EL (cell line): ENCODE measurements at regions not wholly inside any gene's neighbourhood (a gene's known extent, or its start where the extent isn't known, plus 50 kb on each side); places are given as distances from the start of the nearest gene placed in this dataset.

Source experiments
- DNase-seq: peaks from one replicate; pipeline ENCODE4 v3.0.0-alpha.2; 2016

DNA sequence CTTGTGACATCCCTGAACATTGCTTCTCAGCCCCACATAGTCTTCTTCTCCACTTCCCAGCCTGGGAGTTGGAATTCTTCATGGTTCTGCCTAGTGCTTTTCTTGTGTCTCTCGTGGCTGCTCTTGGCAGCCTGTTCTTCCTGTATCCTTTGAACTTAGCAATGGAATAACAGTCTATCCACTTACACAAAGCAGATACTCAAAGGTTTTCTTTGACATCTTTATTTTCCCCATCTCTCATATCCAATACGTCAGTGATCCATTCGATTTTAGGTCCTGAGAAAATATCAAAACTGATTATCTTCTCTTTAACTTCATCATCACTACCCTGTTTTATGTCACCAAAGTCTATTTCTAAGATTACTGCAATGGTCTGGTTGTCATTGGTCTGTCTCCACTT, 1091.2 kb upstream of the PIK3C3 start:
- no peak for DNase-seq

DNA sequence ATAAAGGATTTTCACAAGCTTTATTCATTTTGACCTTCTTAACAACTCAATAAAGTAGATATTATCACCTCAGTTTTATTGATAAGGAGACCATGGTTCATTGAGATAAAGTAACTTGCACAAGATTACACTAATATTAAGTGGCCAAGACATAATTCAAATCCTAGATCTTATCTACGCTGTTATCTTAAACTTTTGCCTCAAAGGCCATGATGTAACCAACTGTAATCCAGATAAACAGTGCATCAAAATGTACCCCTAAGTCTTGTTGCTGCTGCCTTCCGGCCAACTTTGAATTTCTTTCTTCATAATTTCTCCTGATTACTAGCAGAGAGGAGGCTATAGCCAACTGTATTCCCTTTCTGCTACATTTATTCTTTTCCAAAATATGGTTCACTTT, 1094.8 kb upstream of the PIK3C3 start:
- DNase-seq = no peak

DNA sequence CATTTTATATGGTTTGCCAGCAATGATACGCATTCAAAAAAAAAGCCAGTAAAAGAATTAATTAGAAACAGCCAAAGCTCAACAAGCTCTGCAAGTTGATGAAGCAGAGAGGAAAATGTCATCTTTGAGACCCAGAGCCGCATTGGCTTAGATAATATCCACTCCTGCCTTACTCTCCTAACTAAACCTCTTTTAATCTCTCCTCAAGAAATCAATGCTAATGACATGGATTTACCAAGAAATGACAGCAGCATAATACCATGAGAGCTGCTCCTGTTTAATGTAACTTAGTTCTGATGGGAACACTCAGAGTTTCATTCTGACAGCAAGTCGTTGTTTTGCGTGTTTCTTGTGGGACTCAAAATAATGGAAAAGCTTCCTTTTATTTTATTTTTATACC, 1099.4 kb upstream of the PIK3C3 start:
- no peak for DNase-seq

DNA sequence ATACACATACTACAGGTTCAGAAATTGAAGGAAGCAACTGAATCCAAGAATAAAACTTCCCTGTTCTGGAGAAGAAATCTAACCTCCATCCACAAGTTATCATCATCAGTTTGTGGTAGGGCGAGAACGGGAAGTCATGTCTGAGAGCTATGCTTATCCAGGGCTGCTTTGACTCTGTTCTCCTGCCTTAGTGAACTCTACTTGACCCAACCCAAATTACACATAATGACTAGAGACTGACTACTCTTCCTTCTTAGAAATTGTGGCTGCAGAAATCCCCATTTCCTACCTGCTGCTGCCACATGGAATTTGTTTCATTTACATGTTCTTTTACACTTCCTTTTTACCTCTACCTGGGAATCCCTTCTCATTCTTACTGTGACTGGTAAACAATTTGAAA, 1102.6 kb upstream of the PIK3C3 start:
- DNase-seq = no peak

DNA sequence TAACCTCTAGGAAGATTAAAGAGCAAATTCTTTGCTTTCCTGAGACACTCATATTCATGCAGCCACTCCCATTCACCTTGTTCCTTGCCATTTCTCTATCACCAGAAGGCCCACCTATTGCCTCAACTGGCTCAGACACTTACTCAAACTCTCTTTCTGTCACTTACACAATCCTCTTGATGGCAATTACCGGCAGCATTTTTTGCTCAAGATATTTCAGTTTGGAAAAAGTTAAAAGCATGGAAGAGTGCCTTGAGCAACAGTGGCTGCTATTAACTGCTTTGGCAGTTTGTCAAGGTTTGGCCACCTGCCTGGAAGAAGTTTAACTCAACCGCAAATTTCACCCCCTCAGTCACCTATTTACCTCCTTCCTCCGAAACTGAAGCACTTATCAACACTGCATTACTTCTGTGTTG, 1104.0 kb upstream of the PIK3C3 start:
- DNase-seq = no peak

DNA sequence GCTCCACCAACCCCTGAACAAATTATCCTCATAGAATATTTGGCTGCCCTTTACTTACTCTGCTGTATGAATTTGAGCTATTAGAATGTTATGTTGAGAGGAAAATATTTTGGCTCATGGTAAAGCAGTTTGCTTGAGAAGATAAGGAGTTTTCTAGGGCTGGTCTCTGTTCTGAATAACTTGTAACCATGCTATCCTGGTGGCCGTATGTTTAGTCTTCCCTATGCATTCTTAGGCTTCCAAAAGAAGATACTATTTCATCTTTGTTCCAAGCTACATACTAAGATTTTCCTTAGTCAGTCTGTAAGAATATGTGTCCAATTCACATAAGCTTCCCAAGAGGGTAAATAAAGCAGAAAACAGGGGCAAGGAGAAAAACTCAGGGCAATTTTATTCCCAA, 1105.1 kb upstream of the PIK3C3 start:
- no peak for DNase-seq

DNA sequence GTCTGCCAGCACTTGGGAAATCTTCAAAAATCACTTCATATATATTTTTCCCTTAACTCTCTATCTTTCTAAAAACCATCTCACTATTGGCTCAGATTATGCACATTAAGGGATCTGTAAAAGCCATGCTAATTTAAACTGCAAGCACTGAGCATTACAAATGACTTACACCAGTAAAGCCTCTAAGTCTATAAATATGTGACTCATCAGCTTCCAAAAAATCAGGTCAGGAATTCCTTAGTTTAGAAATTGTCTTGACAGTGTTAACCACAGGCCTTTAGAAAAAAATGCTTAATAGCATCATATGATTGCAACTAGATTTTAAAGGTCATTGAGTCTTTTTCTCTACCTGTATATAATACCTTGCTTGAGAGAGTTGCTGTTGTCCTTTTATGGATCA, 1113.6 kb upstream of the PIK3C3 start:
- DNase-seq = no peak

DNA sequence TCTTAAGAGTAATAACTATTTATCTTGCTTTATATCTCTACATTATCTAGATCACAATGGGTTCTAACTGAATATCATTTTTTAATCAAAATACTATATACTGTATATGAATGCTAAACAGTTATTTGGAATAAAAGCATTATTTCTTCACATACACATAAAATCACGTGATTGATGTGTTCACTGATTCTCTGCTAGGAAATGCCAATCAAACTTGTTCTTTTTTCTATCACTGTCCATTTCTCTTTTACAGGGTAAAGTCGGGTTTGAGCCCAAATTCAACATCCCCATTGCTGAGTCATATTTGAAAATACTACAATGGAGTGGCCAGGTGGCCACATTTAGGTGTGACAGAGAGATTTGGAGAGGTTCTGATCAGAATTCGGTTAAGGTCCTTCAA, 1114.0 kb upstream of the PIK3C3 start:
- no peak for DNase-seq

DNA sequence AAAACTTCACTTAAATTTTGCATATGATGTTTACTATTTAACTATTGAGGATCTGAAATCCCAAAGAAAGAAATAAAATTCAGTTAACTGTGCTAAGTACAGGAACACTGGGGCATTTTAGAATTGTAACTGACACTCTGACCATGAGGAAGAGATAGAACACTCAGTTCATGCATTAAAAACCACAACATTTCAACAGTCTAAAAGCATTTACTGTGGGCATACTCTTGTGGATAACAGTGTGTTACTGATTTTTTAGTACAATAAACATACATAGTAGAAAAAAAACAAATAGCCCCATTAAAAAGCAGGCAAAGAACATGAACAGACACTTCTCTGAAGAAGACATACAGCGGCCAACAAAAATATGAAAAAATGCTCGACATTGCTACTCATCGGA, 1122.7 kb upstream of the PIK3C3 start:
- DNase-seq = no peak

DNA sequence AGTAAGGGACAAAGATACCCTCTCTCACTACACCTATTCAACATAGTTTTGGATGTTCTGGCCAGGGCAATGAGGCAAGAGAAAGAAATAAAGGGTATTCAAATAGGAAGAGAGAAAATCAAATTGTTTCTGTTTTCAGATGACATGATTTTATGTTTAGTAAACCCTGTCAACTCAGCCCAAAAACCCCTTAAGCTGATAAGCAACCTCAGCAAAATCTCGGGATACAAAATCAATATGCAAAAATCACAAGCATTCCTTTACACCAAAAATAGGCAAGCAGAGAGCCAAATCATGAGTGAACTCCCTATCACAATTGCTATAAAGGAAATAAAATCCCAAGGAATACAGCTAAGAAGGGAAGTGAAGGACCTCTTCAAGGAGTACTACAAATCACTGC, 1130.7 kb upstream of the PIK3C3 start:
- DNase-seq = no peak

DNA sequence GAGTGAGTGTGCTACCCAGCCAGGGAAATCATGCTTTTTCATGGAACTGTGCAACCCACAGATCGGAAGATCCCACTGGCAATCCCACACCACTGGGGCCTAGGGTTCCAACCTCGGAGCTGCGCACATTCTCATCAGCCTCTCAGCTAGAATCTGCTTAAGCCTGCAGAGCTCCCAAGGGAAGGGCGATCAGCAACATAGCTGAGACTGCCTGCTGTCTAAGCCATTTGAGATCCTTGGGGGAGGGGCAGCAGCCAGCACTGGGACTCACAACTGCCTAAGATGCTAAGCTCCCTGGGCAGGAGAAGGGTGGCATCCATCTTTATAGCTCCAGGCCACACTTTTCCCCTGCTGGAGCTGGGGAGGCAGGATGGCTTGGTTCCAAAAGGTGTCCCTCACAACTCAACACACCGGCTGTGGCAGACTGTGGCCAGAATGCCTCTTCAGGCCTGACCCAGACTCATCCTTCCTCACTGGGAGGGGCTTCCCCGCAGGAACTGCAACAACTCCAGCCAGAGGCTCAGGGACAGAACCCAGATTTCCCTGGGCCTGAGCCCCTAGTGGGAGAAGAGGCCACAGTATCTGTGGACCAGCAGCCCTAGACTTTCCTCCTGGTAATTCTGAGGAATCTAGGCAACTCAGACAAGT, 1133.3 kb upstream of the PIK3C3 start:
- DNase-seq = no peak

DNA sequence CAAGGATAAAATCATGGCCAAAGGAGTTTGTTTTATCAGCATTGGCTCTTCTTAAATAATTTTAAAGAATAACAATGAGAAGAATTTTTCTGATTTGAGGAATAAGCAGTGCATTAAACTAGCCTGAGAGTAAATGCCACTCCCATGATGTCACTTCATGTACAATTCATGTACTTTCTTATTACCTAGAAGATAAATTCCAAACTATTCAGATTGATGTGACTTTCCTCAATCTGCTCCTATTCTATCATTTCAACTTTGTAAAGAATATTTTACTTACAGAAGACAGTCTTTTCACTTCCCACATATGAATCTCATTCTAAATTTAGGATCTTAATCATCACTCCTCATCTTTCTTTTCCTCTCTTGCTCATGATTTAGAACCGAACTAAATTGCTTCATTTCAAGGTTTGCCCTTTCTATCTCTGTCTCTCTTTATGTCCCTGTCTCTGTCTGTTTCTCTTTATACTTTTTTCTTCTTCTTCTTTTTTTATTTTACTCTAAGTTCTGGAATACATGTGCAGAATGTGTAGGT, 1142.0 kb upstream of the PIK3C3 start:
- no peak for DNase-seq

DNA sequence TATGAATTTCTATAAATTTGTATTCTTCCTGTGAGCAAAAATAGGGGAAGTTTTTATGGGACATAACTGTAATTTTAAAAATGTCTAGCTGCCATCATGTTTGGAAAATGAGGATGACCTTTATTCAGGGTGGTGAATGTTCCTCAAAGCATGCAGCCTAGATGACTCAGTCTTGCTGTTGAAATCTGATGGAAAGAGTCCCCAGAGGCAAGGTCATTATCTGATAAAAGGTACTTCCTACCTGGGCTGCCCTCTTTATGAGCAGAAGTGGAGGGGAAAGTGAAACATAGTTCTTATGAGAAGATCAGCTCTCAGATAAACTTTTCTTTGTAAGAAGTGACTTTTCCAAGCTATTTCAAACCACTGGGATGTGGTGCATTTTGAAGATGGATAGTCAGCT, 1144.7 kb upstream of the PIK3C3 start:
- DNase-seq = no peak

DNA sequence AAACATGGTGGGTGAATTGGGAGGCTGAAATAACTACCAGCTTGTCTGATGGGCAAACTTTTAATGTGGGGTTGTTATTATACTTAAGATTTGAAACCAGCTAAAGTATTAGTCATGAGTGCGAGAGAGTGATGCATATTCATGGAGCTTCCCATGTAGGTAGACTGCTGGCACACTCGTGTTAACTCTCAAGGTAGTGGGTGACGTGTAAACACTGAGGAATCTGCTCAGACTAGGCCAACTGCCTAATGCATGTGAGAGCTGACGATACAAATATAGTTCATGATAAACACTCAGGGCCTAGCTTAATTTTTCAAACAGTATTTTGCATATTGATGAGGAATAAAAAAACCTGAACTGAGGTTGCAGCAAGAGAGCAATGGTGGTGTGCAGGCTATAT, 1165.7 kb upstream of the PIK3C3 start:
- DNase-seq = no peak

DNA sequence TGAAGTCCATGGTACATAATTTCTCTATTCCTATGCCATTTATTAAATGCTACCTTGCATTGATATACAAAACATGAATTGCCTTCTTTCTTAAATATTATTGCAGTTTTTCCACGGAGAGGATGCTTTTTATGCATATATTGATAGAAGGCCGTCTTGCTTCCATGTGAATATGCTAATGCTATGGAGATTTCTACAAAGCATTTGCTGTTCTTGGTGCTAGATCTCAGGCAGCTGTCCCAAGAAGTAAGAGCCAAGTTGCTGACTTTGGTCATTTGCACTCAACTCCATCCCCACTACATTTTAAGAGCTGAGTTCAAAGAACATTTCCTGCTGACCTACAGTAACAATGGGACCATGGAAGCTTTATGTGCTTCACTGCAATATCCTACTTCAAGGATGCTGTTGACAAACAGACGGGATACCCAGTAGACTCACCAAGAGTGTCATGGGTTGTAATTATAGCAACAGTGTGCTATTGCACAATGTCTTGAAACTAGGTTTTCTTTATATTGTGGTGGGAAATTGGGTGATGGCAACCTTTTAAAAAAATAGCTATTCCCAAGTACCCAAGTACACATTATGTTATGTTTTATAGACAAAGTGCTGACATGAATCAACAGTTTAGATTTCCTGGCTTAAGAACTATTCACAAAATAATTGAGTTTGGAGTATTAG, 1172.4 kb upstream of the PIK3C3 start:
- no peak for DNase-seq

DNA sequence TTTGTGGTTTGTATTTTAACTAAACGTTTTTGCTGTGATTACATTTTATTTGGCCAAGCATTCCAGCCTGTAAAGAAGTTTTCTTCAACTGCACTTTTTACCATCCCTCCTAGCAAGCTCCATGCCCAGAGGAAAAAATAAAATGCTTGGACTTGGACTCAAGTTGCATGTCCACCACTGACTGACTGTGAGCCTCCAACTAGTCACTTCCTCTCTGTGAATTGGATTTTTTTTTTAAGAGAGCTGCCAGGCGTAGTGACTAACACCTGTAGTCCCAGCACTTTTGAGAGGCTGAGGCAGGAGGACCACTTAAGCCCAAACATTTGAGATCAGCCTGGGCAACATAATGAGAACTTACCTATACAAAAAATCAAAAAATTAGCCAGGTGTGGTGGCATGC, 1185.2 kb upstream of the PIK3C3 start:
- DNase-seq = no peak

DNA sequence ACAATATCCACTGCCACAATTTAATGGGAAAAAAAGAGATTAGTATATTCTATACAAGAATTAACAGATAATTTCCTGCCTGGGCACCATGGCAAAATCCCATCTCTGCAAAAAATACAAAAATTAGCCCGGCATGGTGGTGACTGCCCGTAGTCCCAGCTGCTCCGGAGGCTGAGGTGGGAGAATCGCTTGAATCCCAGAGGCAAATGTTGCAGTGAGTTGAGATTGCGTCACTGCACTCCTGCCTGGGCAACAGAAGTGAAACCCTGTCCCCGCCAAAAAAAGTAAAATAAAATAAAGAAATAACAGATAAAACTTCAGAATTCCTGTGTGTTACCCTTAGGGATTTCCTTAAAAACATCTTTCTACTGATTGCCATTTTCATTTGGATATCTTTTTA, 1194.8 kb upstream of the PIK3C3 start:
- no peak for DNase-seq

DNA sequence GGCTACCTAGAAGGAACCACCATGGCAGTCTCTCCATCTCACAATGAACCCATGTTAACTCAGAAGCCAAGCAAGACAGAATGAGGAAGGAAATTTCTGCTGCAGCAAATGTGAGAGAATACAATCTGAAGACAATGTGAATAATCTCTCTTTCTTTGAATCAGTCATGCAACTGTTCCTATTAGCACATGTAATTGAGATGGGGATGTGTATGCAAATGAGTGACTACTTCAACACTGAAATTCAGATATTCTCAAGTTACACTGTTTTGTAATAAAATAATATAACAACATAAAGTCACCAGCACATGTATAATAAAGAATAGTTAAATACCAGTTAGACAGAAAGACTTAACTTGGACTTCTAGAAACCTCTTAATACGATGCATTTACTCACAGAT, 1200.6 kb upstream of the PIK3C3 start:
- no peak for DNase-seq

DNA sequence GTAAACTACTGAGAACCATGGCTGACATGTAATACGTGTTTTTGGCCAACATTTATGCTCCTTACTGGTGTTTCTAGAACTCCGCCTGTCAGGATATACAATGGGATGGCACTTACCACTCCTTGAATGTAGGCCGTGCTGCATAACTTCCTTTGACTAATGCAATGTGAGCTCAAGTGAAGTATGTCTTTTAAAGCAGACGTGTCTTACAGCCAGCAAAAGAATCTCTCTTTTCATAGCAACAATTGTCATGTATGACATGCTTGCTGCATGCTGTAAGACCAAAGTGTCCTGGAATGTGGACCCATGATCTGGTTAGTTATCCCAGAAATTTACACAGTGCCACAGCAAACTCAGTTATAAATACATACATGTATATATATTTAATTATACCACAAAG, 1202.7 kb upstream of the PIK3C3 start:
- no peak for DNase-seq

DNA sequence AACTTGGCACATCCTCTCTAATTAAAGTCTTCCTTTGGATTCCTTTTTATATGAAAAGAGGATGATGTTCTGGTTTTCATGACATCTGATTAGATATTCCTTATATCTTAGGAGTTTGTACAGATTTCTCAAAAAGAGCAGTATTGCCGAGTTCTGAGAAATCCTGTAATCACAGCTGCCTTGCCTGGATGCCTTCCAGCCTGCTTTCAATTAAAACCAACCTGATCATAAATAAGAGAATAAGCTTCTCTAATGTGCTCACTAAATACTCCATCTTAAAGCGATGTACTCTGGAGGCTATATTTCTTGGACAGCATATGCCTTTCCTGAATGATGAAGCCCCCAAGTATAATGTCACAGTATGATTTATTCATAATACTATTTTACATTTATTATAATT, 1203.8 kb upstream of the PIK3C3 start:
- DNase-seq = no peak

DNA sequence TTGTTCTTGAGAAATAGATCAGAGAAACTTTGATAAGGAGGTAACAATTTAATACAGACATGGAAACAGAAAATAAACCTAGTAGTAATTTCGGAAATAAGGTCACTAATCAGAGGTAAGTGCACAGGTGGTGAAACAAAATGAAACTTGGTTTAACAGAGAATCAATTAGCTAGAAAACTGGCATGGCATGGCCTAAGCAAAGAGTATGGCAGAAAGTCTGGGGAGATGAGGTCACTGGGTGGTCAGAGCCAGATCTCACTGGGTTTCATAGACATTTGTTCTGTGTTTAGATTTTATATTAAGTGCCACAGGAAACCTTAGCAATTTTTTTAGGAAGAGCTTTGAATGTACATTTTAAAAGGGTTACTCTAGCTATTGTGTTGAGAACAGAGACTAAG, 1216.0 kb upstream of the PIK3C3 start:
- DNase-seq = no peak

DNA sequence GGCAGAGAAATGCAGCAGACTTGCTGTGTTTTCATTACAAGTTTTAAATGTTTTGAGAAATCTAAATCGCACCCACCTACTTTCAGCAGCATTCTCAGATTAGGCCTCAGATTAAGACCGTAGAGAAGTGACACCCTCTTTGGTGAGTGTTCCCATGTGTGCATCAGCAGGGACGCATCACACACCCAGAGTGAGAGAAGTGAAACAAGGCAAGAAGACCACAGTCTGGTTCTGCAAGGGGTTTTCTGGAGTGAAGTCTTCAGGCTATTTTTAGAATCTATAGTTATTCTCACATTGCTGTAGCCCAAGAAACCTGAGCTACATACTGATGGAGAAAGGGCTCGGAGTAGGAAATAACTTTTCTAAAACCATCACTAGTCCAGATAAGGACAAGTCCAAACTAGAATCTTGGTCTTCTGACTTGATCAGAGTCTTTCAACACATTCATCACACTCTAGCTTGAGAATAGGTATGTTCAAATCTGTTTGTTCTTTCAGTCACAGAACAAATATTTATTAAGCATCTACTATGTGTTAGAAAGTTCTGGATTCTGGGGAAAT, 1216.6 kb upstream of the PIK3C3 start:
- no peak for DNase-seq

DNA sequence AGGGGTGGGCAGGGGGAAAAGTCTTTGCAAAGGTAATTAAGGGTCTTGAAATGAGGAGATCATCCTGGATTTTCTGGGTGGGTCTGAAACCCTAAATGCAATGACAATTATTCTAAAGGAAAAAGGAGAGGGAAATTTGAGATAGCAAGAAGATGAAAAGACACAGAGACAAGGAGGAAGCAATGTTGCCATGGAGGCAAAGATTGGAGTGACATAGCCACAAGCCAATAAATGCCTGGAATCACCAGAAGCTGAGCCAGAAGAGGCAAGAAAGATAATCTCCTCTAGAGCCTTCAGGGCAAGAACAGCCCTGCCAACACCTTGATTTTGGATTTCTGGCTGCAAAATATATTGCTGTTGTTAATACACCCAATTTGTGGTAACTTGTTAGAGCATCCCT, 1246.3 kb upstream of the PIK3C3 start:
- no peak for DNase-seq

DNA sequence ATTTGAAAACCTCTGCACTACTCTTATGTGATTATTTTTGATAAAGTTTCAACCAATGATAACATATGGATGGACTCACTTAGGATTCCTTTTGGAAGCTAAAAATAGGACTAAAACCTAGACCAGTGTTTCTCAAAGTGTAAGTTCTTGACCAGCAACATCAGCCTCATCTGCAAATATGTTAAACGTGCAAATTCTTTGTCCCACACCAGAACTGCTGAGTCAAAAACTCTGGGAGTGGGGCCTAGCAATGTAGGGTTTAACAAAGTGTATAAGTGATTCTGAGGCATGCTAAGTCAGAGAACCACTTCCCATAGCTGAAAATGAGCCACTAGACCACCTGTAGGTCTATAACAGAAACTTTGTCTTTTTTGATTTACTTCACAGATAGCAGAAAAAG, 1247.2 kb upstream of the PIK3C3 start:
- DNase-seq = no peak

DNA sequence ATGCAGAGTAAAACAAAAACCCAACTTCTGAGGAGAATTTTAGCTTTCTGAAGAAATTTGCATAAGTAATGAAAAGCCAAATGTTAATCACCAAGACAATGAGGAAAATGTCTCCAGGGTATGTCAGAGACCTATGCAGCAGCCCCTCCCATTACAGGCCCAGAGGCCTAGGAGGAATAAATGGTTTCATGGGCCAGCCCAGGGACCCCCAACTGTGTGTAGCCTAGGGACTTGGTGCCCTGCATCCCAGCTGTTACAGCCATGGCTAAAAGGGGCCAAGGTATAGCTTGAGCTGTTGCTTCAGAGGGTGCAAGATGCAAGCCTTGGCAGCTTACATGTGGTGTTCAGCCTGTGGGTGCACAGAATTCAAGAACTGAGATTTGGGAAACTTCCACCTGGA, 1256.9 kb upstream of the PIK3C3 start:
- DNase-seq = no peak
